ENCODE measurements at regions not wholly inside any gene's neighbourhood (a gene's known extent, or its start where the extent isn't known, plus 50 kb on each side); places are given as distances from the start of the nearest gene placed in this dataset.

DNA sequence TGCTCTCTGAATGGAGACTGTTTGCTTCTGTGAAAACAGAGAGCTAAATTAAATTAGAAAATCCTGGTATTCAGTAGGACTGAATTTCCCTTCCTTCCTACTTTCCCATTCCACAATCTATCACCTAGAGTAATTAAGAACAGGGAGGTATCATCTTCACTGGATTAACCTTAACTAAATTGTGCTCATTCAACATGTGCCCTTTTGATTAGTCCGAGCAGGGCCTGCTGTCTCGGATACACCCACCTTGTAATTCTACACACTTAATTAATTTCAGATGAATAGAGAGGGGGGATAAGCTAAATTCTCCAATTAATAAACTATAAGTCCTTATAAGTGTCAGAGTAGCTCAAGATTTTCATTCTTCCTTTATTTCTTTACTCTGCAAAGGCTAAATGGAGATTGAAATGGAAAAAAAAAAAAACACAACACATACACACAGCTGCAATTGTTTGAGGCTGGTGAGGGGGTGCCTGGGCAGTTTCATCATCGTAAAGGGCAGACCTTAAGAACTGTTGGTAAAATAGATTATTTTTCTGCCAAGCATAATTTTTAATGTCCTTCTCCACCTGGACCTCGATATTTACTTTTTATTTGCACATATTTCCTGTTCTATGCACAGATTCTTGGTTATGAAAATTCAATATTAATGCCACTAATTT, 157.1 kb upstream of the SIX2 start:
- DNase-seq (ENCODE audit: low spot score) = no peak
- in situ Hi-C loops (cut with MboI; ENCODE audit: low pct_unique_long_range_greater_than_20kb, low sequenced_read_pairs, unreplicated experiment) = no loop called here
- TF ChIP-seq, protein P1, sequence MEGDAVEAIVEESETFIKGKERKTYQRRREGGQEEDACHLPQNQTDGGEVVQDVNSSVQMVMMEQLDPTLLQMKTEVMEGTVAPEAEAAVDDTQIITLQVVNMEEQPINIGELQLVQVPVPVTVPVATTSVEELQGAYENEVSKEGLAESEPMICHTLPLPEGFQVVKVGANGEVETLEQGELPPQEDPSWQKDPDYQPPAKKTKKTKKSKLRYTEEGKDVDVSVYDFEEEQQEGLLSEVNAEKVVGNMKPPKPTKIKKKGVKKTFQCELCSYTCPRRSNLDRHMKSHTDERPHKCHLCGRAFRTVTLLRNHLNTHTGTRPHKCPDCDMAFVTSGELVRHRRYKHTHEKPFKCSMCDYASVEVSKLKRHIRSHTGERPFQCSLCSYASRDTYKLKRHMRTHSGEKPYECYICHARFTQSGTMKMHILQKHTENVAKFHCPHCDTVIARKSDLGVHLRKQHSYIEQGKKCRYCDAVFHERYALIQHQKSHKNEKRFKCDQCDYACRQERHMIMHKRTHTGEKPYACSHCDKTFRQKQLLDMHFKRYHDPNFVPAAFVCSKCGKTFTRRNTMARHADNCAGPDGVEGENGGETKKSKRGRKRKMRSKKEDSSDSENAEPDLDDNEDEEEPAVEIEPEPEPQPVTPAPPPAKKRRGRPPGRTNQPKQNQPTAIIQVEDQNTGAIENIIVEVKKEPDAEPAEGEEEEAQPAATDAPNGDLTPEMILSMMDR (IDR thresholded peaks at IDR 0.05; ENCODE audit: extremely low read depth, insufficient read depth, missing control alignments) = no peak

DNA sequence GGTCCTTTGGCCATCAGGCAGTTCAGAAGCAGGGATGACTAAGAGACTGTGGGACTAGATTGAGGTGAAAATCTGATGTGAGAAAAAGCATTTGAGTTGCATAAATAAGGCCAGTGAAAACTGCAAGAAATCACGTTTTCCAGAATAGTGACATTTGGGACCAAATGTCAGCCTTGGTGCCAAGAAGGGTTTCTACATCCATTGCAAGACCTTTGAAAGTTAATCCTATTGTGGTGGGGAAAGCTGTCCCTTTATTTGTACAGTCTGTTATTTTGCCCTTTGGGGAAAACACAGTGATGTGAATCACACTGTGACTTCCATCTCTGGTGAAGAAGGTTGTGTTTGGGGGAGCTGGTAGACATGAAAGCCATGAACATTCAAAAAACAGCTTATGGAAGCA, 153.5 kb upstream of the SIX2 start:
- DNase-seq (ENCODE audit: low spot score) = no peak
- in situ Hi-C loops (cut with MboI; ENCODE audit: low pct_unique_long_range_greater_than_20kb, low sequenced_read_pairs, unreplicated experiment) = no loop called here
- TF ChIP-seq, protein P1 (IDR thresholded peaks at IDR 0.05; ENCODE audit: extremely low read depth, insufficient read depth, missing control alignments) = no peak

DNA sequence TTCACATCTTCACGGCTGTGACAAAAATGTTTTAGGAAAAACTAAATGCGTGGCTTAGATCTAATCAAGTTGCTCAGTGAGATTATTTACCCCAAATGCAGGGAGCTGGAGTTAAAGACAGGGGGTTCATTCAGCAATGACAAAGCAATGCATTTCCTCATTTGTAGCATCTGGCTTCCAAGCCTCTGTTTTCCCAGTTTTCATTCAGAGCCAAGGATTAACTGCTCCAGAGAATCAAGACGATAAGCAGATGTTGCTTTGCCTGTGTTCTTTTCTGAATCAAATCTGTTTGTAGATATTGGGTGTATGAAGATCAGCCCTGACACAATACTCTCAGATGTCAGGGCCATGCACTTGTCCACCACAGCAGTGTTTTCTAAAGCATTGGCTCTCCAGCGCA, 147.4 kb upstream of the SIX2 start:
- DNase-seq (ENCODE audit: low spot score) = no peak
- in situ Hi-C loops (cut with MboI; ENCODE audit: low pct_unique_long_range_greater_than_20kb, low sequenced_read_pairs, unreplicated experiment) = no loop called here
- TF ChIP-seq, protein P1 (IDR thresholded peaks at IDR 0.05; ENCODE audit: extremely low read depth, insufficient read depth, missing control alignments) = no peak

DNA sequence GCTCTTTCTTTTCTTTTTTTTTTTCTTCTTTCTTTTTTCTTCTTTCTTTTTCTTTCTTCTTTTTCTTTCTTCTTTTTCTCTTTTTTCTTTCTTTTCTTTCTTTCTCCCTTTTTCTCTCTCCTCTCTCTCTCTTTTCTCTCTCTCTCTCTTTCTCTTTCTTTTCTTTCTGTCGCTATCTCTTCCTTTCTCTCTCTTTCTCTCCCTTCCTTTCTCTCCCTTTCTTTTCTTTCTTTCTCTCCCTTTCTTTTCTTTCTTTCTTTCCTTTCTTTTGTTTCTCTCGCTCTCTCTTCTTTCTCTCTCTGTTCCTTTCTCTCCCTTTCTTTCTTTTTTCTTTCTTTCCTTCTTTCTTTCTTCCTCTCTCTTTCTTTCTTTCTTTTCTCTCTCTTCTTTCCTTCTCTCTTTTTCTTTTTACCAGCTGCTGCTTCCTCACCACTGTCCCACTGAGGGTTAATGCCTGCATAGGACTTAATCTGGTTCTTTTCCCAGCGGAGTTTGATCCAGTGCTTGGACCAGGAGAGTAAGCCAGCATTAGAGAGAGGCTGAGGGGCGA, 145.4 kb upstream of the SIX2 start:
- in situ Hi-C loops (cut with MboI; ENCODE audit: low pct_unique_long_range_greater_than_20kb, low sequenced_read_pairs, unreplicated experiment) = no loop called here
- TF ChIP-seq, protein P1 (IDR thresholded peaks at IDR 0.05; ENCODE audit: extremely low read depth, insufficient read depth, missing control alignments) = no peak
- no peak for DNase-seq (ENCODE audit: low spot score)

DNA sequence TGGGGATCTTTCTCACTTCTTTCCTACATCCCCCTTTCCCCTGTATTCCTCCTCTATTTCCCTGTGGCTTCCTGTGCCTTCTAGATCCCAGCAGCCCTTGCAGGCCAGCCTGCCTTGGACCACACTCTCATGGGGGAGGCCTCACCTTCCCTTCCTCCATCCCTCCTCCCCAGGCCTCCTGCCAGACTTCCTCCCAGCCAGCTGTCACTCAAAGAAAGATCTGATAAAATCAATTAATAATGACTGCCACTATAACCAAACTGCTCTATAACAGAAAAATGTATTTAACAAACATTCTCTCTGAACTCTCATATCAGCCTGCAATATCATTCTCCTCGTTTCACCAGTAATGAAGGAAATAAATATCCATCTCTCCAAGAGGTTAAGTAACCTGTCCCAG, 144.9 kb upstream of the SIX2 start:
- TF ChIP-seq, protein P1 (IDR thresholded peaks at IDR 0.05; ENCODE audit: extremely low read depth, insufficient read depth, missing control alignments) = no peak
- in situ Hi-C loops (cut with MboI; ENCODE audit: low pct_unique_long_range_greater_than_20kb, low sequenced_read_pairs, unreplicated experiment) = no loop called here
- DNase-seq (ENCODE audit: low spot score) = no peak

DNA sequence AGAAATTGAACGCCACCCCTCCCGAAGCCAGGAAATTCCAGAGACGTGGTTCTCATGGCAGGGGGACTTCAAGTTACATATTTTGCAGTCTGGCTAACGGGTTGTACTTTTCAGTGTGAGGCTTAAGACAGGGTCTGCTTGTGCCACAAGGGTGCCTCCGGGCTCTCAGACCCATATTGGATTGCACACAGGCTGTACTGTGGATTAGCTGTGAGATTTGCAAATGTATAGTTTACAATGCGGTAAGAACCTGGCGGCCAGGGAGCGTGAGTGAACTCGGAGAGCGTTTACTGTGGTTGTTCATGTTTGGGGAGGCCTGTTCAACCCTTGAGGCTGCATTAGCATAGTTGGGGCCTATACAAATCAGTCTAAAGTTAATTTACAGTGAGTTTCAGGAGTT, 143.9 kb upstream of the SIX2 start:
- DNase-seq (ENCODE audit: low spot score) = no peak
- TF ChIP-seq, protein P1 (IDR thresholded peaks at IDR 0.05; ENCODE audit: extremely low read depth, insufficient read depth, missing control alignments) = no peak
- in situ Hi-C loops (cut with MboI; ENCODE audit: low pct_unique_long_range_greater_than_20kb, low sequenced_read_pairs, unreplicated experiment) = no loop called here
